ENCODE measurements at regions not wholly inside any gene's neighbourhood (a gene's known extent, or its start where the extent isn't known, plus 50 kb on each side); places are given as distances from the start of the nearest gene placed in this dataset.

DNA sequence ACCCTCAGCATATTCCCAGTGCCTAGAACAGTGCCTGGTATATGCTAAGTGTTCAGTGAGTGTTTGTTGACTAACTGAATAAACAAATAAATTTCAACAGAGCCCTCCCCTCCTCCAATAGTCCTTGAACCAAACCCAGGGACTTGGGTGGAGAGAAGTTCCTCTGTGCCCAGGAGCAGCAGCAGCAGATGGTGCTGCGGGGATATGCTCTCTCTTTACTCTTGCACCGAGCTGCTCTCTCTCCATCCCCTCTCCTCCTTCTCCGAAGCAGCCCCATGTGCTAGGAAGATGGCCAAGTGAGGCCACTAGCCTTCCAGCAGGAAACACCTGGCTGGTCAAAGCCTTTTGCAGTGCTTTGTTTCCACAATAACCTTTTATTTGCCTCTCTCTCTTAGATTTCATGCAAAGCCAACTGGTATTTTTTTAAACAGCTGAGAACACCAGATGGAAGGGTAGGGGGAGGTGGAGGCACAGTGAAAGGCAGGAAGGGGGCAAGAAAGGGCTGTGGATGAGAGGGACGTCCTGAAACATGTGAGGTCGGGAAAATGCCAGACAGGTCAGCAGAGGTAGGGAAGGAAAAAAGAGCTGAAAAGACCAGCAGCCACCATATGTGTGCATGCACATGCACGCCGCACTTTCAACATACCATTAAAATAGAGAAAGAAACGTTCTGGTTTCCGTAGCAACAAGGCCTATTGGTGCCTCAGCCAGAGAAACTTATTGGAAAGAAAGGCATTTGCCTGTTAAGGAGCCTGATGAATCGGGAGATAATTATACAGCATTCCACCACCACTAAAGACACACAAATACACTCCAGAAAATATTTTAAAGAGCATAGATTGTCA is 78.9 kb downstream of the EMP1 start:
- no peak for DNase-seq

DNA sequence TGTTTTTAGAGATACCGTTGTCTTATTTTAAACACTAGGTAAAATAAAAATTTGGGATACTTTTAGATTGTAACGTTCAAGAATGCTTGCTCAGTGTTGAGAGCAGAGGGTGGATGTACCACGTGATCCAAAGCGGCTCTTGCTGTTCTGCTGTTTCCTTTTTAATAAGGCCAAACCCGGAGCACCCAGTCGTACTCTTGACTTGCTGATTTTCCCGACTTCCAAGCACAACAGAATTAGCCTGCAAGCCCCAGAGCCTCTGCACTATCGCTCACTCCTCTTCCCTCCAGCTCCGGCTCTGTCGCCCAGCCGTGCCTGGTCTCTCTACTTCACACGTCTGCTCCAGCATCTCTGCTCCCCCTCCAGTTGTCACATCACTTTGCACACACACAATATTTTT is 77.3 kb downstream of the EMP1 start:
- DNase-seq: no peak

DNA sequence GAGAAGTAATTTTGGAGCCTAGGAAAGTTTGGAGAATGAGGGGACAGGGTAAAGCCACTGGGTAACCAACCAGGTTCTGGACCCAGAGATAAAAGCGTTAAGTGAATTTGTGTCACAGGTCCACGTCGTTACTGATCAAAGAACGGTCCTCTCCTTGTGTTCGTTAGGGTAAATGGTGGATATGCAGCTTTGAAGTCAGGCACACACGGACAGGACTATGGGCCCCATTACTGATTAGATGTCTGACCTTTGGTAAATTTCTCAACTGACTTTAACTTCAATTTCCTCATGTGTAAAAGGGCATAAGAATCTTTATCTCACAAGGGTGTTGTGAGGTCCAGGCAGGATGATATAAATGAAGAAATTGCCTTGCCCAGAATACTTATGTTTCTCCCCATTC is 76.6 kb downstream of the EMP1 start:
- DNase-seq: no peak

DNA sequence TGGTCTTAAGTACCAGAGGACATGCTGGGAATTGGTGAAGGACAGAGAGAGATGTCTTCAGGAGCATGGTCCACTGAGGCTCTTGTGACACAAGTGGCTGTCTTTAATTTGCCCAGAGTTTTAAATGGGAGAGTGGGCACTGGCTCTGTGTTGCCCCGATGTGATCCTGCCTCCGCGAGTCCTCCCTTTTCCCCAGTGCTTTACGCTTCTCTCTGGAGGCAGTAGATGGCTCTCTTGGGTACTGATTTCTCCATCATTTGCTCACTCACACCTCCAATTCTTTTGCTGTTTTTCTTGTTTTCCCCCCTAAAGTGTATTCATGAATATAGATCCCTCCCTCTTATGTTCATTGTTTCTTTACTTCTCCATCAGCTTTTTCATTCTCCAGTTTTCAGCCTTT is 74.3 kb downstream of the EMP1 start:
- no peak for DNase-seq

Measured in activated CD4-positive, alpha-beta T cell treated with anti-CD3 and anti-CD28 coated beads, Interleukin-2, amount 50 U/mL, for 16 hours (primary cell).